ENCODE measurements at regions not wholly inside any gene's neighbourhood (a gene's known extent, or its start where the extent isn't known, plus 50 kb on each side); places are given as distances from the start of the nearest gene placed in this dataset.

DNA sequence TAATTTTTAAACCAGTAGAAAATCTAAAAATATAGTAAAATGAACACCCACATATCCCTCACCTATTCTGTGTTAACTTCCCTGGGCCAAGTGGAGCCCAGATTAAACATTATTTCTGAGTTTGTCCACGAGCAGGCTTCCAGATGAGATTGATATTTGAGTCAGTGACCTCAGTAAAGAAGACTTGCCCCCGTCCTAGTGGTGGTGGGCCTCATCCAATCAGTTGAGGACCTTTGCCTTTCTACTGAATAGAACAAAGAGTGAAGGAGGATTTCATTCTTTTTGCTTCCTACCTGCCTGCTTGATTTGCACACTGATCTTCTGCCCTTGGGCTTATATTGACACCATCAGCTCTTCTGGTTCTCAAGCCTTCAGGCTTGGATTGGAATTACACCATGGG is 174.7 kb upstream of the PLEKHG7 start:
- no peak for DNase-seq (ENCODE audit: extremely low read depth, low read depth)
- TF ChIP-seq CTCF (IDR thresholded peaks at IDR 0.05; ENCODE audit: low read depth, low read length, missing control alignments): no peak
- H3K4me3 ChIP-seq (replicated peaks; ENCODE audit: low read depth, low read length): no peak overlapping the region

DNA sequence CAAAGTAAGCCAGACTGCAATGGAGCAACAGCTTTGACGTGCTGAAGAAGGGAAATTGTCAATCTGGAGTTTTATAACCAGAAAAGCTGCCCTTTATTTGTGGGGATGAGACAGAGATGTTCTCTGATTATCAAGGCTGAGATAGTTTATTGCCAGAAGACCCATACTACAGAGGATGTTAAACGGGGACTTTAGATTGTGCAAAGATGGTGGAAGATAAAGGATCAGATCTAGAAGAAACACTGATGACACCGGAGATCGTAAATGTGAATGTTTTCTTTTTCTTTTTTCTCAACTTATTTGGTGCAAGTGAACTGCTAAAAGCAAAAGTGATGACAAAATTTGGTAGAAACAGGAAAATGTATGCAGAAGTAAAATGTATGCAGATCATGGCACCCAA is 178.3 kb upstream of the PLEKHG7 start:
- H3K4me3 ChIP-seq (replicated peaks; ENCODE audit: low read depth, low read length): no peak overlapping the region
- TF ChIP-seq CTCF (IDR thresholded peaks at IDR 0.05; ENCODE audit: low read depth, low read length, missing control alignments): no peak
- no peak for DNase-seq (ENCODE audit: extremely low read depth, low read depth)

GRCh38 chr12:92520511-92520910 is 182.3 kb upstream of the PLEKHG7 start:
- no peak for TF ChIP-seq CTCF (IDR thresholded peaks at IDR 0.05; ENCODE audit: low read depth, low read length, missing control alignments)

DNA sequence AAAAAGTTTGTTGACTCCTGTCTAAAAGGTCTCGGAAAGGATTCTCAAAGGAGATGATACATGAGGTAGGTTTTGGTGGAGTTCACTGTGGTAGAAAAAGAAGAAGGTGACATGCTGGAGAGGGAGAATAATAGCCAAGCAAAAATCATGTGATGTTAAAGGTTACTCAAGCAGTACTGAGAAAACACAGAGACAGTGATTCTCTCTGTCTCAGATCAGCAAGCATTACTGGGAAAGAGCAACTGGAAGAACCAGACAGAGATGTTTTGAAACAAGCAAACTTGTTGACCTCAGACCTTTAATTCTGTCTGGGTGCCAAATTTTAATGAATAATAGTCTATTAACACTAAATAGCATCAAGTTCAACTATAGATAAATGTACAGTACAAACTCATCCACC is 183.5 kb upstream of the PLEKHG7 start:
- no peak for DNase-seq (ENCODE audit: extremely low read depth, low read depth)
- H3K4me3 ChIP-seq (replicated peaks; ENCODE audit: low read depth, low read length): no peak overlapping the region
- TF ChIP-seq CTCF (IDR thresholded peaks at IDR 0.05; ENCODE audit: low read depth, low read length, missing control alignments): no peak

More at GRCh38 chr12:92520511-92520910, 182.3 kb upstream of the PLEKHG7 start:
- H3K4me3 ChIP-seq (replicated peaks; ENCODE audit: low read depth, low read length): no peak overlapping the region
- no peak for DNase-seq (ENCODE audit: extremely low read depth, low read depth)

DNA sequence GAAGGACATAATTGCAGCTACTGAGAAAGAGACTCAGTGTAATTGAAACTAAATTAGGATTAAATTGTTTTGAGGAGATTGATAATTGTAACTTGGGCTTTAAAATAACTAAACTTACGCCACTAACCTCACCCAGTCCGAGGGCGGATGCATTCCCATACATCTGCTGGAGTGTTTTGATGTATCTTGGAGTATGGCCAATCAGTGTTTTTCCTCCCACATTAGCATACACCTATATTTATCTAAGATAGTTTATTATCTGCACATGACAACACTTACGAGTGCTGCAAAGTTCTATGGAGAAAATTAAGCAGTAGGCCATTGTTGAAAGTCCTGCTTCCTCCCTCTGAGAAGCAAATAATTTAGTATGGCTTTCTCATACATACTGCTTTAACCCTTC is 184.7 kb upstream of the PLEKHG7 start:
- no peak for TF ChIP-seq CTCF (IDR thresholded peaks at IDR 0.05; ENCODE audit: low read depth, low read length, missing control alignments)
- no peak overlapping the region for H3K4me3 ChIP-seq (replicated peaks; ENCODE audit: low read depth, low read length)
- DNase-seq (ENCODE audit: extremely low read depth, low read depth): no peak

- no peak for TF ChIP-seq CTCF (IDR thresholded peaks at IDR 0.05; ENCODE audit: low read depth, low read length, missing control alignments)
- H3K4me3 ChIP-seq (replicated peaks; ENCODE audit: low read depth, low read length): no peak overlapping the region
- no peak for DNase-seq (ENCODE audit: extremely low read depth, low read depth)
These were observed 186.6 kb upstream of the PLEKHG7 start for GRCh38 chr12:92516277-92516600.

DNA sequence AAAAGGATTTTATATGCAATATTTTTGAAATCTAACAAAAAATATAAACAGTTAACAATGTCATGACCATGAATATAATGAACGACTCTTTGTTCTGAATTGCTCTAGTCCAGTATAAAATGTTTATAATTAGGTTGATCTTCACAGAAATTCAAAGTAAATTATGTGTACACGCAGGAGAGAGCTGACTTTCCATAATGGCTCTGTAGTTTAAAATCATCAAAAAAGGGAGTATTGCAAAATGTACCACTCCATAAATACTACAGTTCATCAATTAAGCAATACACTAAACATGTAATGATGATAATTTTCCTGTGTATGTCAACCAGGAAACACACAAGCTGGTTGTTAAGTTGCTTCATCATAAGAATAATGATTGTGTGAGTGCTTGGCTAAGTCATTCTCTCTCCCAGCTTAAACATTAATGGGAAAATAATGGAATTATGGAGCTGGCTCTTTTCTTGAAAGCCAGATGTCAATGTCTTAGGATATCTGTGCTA is 189.5 kb upstream of the PLEKHG7 start:
- no peak for DNase-seq (ENCODE audit: extremely low read depth, low read depth)
- no peak overlapping the region for H3K4me3 ChIP-seq (replicated peaks; ENCODE audit: low read depth, low read length)
- no peak for TF ChIP-seq CTCF (IDR thresholded peaks at IDR 0.05; ENCODE audit: low read depth, low read length, missing control alignments)
